MCF 10A (cell line): ENCODE measurements at regions not wholly inside any gene's neighbourhood (a gene's known extent, or its start where the extent isn't known, plus 50 kb on each side); places are given as distances from the start of the nearest gene placed in this dataset.

Source experiments
- BruUV-seq: library from RNA; stranded (reverse); fragments of 400-500 nt; replicated peaks from 2 replicates; lab custom pipeline; 2021; lab: Mats Ljungman, UMichigan
- CTCF ChIA-PET: fragments of 300-600 bp; sonication (Branson Sonifier 250); formaldehyde crosslinking; extraction: SDS; loops from one replicate; lab custom pipeline; 2021; ENCODE audit warnings: antibody characterized with exemption, inconsistent platforms; lab: Yijun Ruan, JAX
- POLR2A ChIA-PET: fragments of 300-600, 350-650 bp; sonication (Branson Sonifier 250); formaldehyde crosslinking; extraction: SDS; loops from one replicate; lab custom pipeline; 2020; ENCODE audit warnings: antibody characterized with exemption, inconsistent platforms; lab: Yijun Ruan, JAX
- DNase-seq: peaks from one replicate; pipeline ENCODE4 v3.0.0-alpha.2; 2018; ENCODE audit not compliant: unreplicated experiment
- H3K27ac Mint-ChIP-seq: one replicate; pipeline ENCODE4 v1.8.0; 2022; ENCODE audit warnings: mild to moderate bottlenecking, low read depth, mixed read lengths; ENCODE audit not compliant: unreplicated experiment
- H3K27me3 Mint-ChIP-seq: one replicate; pipeline ENCODE4 v1.8.0; 2022; ENCODE audit warnings: mixed read lengths; ENCODE audit not compliant: insufficient read depth, unreplicated experiment
- H3K36me3 Mint-ChIP-seq: one replicate; pipeline ENCODE4 v1.8.0; 2022; ENCODE audit warnings: mild to moderate bottlenecking, moderate library complexity, mixed read lengths; ENCODE audit not compliant: insufficient read depth, unreplicated experiment
- H3K4me1 Mint-ChIP-seq: one replicate; pipeline ENCODE4 v1.8.0; 2022; ENCODE audit warnings: mixed read lengths; ENCODE audit not compliant: insufficient read depth, unreplicated experiment
- H3K4me3 Mint-ChIP-seq: one replicate; pipeline ENCODE4 v1.8.0; 2022; ENCODE audit warnings: mild to moderate bottlenecking, moderate library complexity, mixed read lengths; ENCODE audit not compliant: unreplicated experiment
- H3K9me3 Mint-ChIP-seq: one replicate; pipeline ENCODE4 v1.8.0; 2022; ENCODE audit warnings: mixed read lengths; ENCODE audit not compliant: unreplicated experiment
- CTCF ChIP-seq: fragments of 200-600 bp; IDR thresholded peaks from one replicate; pipeline ENCODE4 v1.8.0; 2022; ENCODE audit warnings: antibody characterized with exemption, mild to moderate bottlenecking; ENCODE audit not compliant: unreplicated experiment
- intact Hi-C: fragments of 100-400 bp; cut with micrococcal nuclease; formaldehyde crosslinking; loops from 2 replicates; pipeline ENCODE4 v1.14.1; 2022

DNA sequence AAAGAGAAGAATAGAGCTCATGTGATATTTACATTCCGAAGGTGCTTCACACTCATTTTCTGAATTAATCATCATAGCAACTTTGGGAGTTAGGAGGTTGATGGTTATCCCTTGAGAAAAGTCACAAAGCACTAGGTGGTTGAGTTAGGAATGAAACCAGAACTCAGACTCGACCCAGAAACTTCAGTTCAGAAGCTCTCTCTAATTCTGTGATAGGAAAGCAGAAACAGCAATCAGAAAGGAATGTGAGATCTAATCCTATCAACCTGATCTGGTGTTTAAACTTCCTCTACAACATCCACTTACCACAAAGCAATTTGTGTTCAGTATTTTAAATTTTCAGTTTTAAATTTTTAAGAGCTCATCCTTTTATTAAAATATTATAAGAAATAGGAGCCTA lies 211.2 kb downstream of the CNTN3 start:
- Mint-ChIP-seq H3K27me3 (no peaks in the 10 kb centered on the region), H3K9me3 (peaks cover 4% of the 10 kb centered on the region), H3K27ac (peak overlapping the region; percentile 4), H3K4me3 (no peak overlapping the region), H3K36me3 (no peaks in the 10 kb centered on the region), H3K4me1 (no peaks in the 10 kb centered on the region)
- BruUV-seq, result no TSS peak
- ChIA-PET CTCF (no interaction called here), POLR2A (no interaction called here)
- TF ChIP-seq CTCF, result no peak
- intact Hi-C loops, result no loop called here
- no peak for DNase-seq

- DNase-seq, result no peak
- ChIA-PET POLR2A (no interaction called here), CTCF (no interaction called here)
- peaks cover 4% of the 10 kb centered on the region for H3K9me3 Mint-ChIP-seq
- no peak overlapping the region for H3K4me3 Mint-ChIP-seq
- BruUV-seq, result no TSS peak
- H3K36me3 Mint-ChIP-seq, result no peaks in the 10 kb centered on the region
- H3K4me1 Mint-ChIP-seq, result no peaks in the 10 kb centered on the region
- intact Hi-C loops, result no loop called here
- no peak overlapping the region for H3K27ac Mint-ChIP-seq
- TF ChIP-seq CTCF, result no peak
- no peaks in the 10 kb centered on the region for H3K27me3 Mint-ChIP-seq
Measured at GRCh38 chr3:74402821-74403220, 211.6 kb downstream of the CNTN3 start.

DNA sequence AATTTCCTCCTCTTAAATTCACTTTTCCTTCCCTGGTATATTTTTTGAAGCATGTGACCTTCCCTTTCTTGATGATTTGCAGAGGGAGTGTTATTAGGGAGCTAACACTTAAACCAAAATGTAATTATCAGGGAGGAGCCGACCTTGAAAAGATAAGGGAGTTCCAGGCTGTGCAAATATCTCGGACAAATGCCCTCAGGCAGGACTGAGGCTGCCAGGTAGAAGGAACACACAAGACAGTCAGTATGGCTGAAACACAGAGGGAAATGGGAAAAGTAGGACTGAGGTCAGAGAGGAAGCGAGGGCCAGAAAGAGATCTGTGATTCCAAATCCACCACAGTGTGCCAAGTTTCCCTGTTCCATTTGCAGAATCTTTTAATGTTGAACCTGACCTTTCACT lies 221.0 kb downstream of the CNTN3 start:
- CTCF ChIA-PET, result no interaction called here
- POLR2A ChIA-PET, result no interaction called here
- Mint-ChIP-seq H3K27ac (no peak overlapping the region), H3K27me3 (no peaks in the 10 kb centered on the region), H3K4me3 (no peak overlapping the region), H3K4me1 (no peaks in the 10 kb centered on the region), H3K9me3 (peaks cover 24% of the 10 kb centered on the region), H3K36me3 (no peaks in the 10 kb centered on the region)
- intact Hi-C loops, result no loop called here
- no TSS peak for BruUV-seq
- no peak for TF ChIP-seq CTCF
- DNase-seq, result no peak

DNA sequence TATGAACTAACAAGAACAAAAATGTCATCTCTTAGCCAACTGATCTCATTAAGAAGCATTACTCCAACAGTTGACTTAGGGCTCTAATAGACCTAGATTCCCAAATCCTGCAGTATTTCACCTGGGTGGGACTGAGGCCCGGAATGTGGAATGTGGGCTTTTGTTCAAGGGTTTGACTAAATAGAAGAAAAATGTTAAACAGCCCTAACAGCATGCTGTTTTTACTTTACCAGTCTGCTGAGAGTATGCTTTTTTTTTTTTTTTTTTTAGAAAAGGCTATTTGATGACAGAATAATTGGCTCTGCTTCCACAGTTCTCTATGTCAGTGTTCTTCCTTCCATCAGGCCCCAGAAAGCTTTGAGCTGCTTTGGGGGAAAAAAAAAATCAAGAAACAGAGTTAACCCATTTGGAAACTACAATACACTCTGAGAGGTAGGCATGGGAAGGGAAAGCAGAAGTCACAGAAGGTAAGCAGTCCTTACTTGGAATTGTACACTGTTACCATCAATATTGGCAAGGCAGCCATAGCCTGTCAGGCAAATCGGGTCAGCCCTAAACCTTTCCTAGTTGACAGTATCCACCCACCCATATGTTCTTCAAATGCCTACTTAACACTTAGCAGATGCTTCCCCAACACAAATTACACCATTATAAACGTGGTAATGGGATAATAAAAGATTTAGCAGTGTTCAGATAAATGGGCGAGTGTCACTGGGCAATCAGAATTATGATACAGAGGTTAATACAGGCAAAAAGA lies 224.2 kb downstream of the CNTN3 start:
- TF ChIP-seq CTCF, result no peak
- DNase-seq, result no peak
- no peaks in the 10 kb centered on the region for H3K4me1 Mint-ChIP-seq
- no peaks in the 10 kb centered on the region for H3K36me3 Mint-ChIP-seq
- intact Hi-C loops, result no loop called here
- no TSS peak for BruUV-seq
- POLR2A ChIA-PET, result no interaction called here
- no peak overlapping the region for H3K27ac Mint-ChIP-seq
- CTCF ChIA-PET, result no interaction called here
- H3K27me3 Mint-ChIP-seq, result no peaks in the 10 kb centered on the region
- no peak overlapping the region for H3K4me3 Mint-ChIP-seq
- peaks cover 13% of the 10 kb centered on the region for H3K9me3 Mint-ChIP-seq
